ENCODE measurements at regions not wholly inside any gene's neighbourhood (a gene's known extent, or its start where the extent isn't known, plus 50 kb on each side); places are given as distances from the start of the nearest gene placed in this dataset.

DNA sequence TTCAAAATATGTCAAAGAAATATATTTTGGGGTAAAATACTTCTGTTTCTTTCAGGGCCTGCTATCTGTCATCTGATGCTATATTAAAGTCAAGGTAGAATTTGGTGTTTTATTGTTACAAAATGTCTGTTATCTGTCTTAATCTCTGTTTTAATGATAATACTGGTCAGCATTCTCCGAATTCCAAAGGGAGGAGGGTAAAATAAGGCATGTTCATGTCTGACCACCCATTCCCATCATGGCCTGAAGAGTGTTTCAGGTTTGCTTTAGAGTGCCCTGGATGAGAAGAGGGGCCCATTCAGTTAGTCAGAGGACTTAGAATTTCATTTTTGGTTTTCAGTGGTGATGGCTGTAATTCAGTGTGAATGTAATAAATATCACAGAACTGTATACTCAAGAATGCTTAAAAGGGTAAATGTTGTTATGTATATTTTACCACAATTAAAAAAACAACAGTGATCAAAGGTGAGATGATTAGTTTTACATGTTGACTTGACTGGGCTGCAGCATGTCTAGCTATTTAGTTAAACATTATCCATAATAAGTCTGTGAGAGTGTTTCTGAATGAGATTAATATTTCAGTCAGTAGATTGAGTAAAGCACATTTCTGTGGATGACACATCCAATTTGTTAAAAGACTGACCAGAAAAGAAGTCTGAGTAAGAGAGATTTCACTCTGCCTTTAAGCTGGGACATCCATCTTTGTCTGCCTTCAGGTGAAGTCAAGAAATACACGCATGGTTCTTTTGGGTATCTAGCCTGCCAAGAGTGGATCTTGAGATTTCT is 467.9 kb upstream of the SYT4 start:
- Mint-ChIP-seq H3K27me3 (ENCODE audit: insufficient read depth) (no peaks in the 10 kb centered on the region), H3K9me3 (peaks cover 12% of the 10 kb centered on the region), H3K4me1 (no peaks in the 10 kb centered on the region), H3K36me3 (ENCODE audit: low read depth) (peaks cover 2% of the 10 kb centered on the region), H3K4me3 (no peak overlapping the region), H3K27ac (no peak overlapping the region)
- DNase-seq: no peak
- WGBS, 2 experiments (ENCODE audit: insufficient coverage in 1 of 2, insufficient read length in 1 of 2): 86 to 98% methylated on average over 1 to 2 of the region's 2 CpGs
- Histone ChIP-seq H3K36me3 (ENCODE audit: control insufficient read depth, insufficient read depth, low read length) (no peaks in the 10 kb centered on the region), H3K9ac (ENCODE audit: extremely low read depth, low read length, poor library complexity, severe bottlenecking) (no peak overlapping the region), H3K4me3 (ENCODE audit: low read length) (no peak overlapping the region), H3K27me3 (ENCODE audit: control insufficient read depth, insufficient read depth, low read length, poor library complexity, severe bottlenecking) (no peaks in the 10 kb centered on the region), H3K9me3 (ENCODE audit: control insufficient read depth, low read length) (peaks cover 17% of the 10 kb centered on the region), H3K27ac (ENCODE audit: low read depth, low read length) (no peak overlapping the region), H3K4me1 (ENCODE audit: control insufficient read depth, insufficient read depth, low read length) (no peaks in the 10 kb centered on the region)
- no peak for TF ChIP-seq CTCF (conservative IDR thresholded peaks at IDR 0.05)

DNA sequence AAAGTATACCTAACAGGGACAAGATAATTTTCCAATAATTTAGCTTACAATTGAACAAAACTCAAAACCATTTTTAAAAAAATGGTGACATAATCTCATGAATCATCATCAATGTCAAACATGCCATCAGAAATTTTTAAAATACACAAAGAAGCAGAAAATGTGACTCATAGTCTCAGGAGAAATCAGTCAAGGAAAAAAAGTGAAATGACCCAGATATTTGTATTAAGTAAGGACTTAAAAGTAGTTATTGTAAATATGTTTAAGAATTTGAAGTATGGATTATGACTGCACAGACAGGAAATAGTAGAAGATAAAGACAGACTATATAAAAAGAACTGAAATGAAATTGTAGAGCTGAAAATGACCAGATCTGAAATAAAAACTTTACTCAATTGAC is 473.9 kb upstream of the SYT4 start:
- no peaks in the 10 kb centered on the region for H3K27me3 Mint-ChIP-seq (ENCODE audit: insufficient read depth)
- H3K4me3 ChIP-seq (ENCODE audit: low read length): no peak overlapping the region
- H3K4me1 ChIP-seq (ENCODE audit: control insufficient read depth, insufficient read depth, low read length): no peaks in the 10 kb centered on the region
- no peak overlapping the region for H3K27ac Mint-ChIP-seq
- H3K9me3 Mint-ChIP-seq: peaks cover 12% of the 10 kb centered on the region
- no peaks in the 10 kb centered on the region for H3K36me3 Mint-ChIP-seq (ENCODE audit: low read depth)
- DNase-seq: no peak
- no peak for TF ChIP-seq CTCF (conservative IDR thresholded peaks at IDR 0.05)
- H3K27ac ChIP-seq (ENCODE audit: low read depth, low read length): no peak overlapping the region
- H3K4me1 Mint-ChIP-seq: no peaks in the 10 kb centered on the region
- no peak overlapping the region for H3K9ac ChIP-seq (ENCODE audit: extremely low read depth, low read length, poor library complexity, severe bottlenecking)
- peaks cover 13% of the 10 kb centered on the region for H3K9me3 ChIP-seq (ENCODE audit: control insufficient read depth, low read length)
- H3K4me3 Mint-ChIP-seq: no peak overlapping the region
- H3K36me3 ChIP-seq (ENCODE audit: control insufficient read depth, insufficient read depth, low read length): no peaks in the 10 kb centered on the region
- H3K27me3 ChIP-seq (ENCODE audit: control insufficient read depth, insufficient read depth, low read length, poor library complexity, severe bottlenecking): no peaks in the 10 kb centered on the region

DNA sequence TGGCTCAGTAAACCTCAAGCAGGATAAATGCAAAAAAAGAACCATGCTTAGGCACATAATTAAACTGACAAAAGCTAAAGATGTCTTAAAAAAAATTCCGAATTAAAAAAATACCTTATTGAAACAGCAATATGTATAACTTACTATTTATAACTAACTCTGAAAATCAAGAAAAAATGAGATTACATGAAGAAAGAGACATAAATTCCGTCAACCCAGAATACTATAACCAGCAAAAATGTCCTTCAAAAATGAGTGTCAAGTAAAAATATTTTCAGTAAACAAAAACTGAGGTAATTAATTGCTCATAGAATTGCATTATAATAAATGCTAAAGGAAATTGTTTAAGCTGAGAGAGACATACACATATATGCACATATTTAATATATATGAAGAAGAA is 474.5 kb upstream of the SYT4 start:
- Histone ChIP-seq H3K27ac (ENCODE audit: low read depth, low read length) (no peak overlapping the region), H3K36me3 (ENCODE audit: control insufficient read depth, insufficient read depth, low read length) (no peaks in the 10 kb centered on the region), H3K9me3 (ENCODE audit: control insufficient read depth, low read length) (peaks cover 12% of the 10 kb centered on the region), H3K9ac (ENCODE audit: extremely low read depth, low read length, poor library complexity, severe bottlenecking) (no peak overlapping the region), H3K4me1 (ENCODE audit: control insufficient read depth, insufficient read depth, low read length) (no peaks in the 10 kb centered on the region), H3K4me3 (ENCODE audit: low read length) (no peak overlapping the region), H3K27me3 (ENCODE audit: control insufficient read depth, insufficient read depth, low read length, poor library complexity, severe bottlenecking) (no peaks in the 10 kb centered on the region)
- Mint-ChIP-seq H3K36me3 (ENCODE audit: low read depth) (no peaks in the 10 kb centered on the region), H3K4me1 (no peaks in the 10 kb centered on the region), H3K9me3 (peaks cover 9% of the 10 kb centered on the region), H3K27me3 (ENCODE audit: insufficient read depth) (no peaks in the 10 kb centered on the region), H3K4me3 (no peak overlapping the region), H3K27ac (no peak overlapping the region)
- no peak for DNase-seq
- 100% methylated on average over 1 of the region's 2 CpGs; no CpG with 5 or more reads in 1 of the 2 experiments for WGBS, 2 experiments (ENCODE audit: insufficient coverage in 1 of 2, insufficient read length in 1 of 2)
- no peak for TF ChIP-seq CTCF (conservative IDR thresholded peaks at IDR 0.05)

Measured in endodermal cell (in vitro differentiated cells).